HepG2 (cell line): ENCODE measurements at regions not wholly inside any gene's neighbourhood (a gene's known extent, or its start where the extent isn't known, plus 50 kb on each side); places are given as distances from the start of the nearest gene placed in this dataset.

Experiments used
- ATAC-seq: fragments of 200-7000 bp; cut with Tn5 transposase; 3 replicates; pipeline ENCODE4 v1.9.1; 2020; ENCODE audit warnings: mild to moderate bottlenecking, moderate library complexity
- BruUV-seq: library from RNA; stranded (reverse); fragments of 400-500 nt; replicated peaks from 2 replicates; lab custom pipeline; 2021; lab: Mats Ljungman, UMichigan
- CTCF ChIA-PET: fragments of 300-600 bp; formaldehyde crosslinking; extraction: SDS; loops from one replicate; lab custom pipeline; 2021; ENCODE audit warnings: low total read pairs, inconsistent platforms, low intra/inter-chr PET ratio; lab: Yijun Ruan, JAX
- POLR2A ChIA-PET: fragments of 350-600 bp; sonication (Branson Sonifier 250); formaldehyde crosslinking; loops from one replicate; lab custom pipeline; 2020; ENCODE audit warnings: antibody characterized with exemption, inconsistent platforms; lab: Yijun Ruan, JAX
- DNase-seq: peaks from one replicate; pipeline ENCODE4 v3.0.0-alpha.2; 2015; ENCODE audit warnings: low spot score
- FAIRE-seq: peaks from 3 replicates; lab custom pipeline; 2011; peaks lifted over from hg19 to GRCh38; lab: Jason Lieb, UNC
- H2AFZ ChIP-seq: one replicate; pipeline ENCODE4 v1.6.1; 2011; ENCODE audit warnings: low read length, inconsistent platforms
- H3K27ac ChIP-seq: fragments of 300-600 bp; 3 replicates; pipeline ENCODE4 v1.8.0; 2011; ENCODE audit warnings: mixed run types, mild to moderate bottlenecking, mixed read lengths, low read length, inconsistent platforms; ENCODE audit not compliant: insufficient read depth; ENCODE audit errors: extremely low read length
- H3K27me3 ChIP-seq, 2 experiments: fragments of 200-600 bp in 1 of 2; 2 replicates in 1 of 2; 3 replicates in 1 of 2; pipeline versions ENCODE4 v1.6.0 to v1.8.0; 2011; ENCODE audit warnings: low read length in 2 of 2, mild to moderate bottlenecking in 2 of 2, moderate library complexity in 2 of 2, inconsistent platforms in 1 of 2; ENCODE audit not compliant: insufficient read depth in 2 of 2, control insufficient read depth in 1 of 2
- H3K36me3 ChIP-seq, 2 experiments: fragments of 200-600 bp in 1 of 2; replicated peaks in 1 of 2; 2 replicates in 1 of 2; 3 replicates in 1 of 2; pipeline versions ENCODE4 v1.5.1 to v1.8.0; 2011; ENCODE audit warnings: low read length in 2 of 2, inconsistent platforms in 1 of 2; ENCODE audit not compliant: insufficient read depth in 2 of 2, control insufficient read depth in 1 of 2
- H3K4me1 ChIP-seq: 2 replicates; pipeline ENCODE4 v1.5.1; 2012; ENCODE audit warnings: low read length, inconsistent platforms; ENCODE audit not compliant: insufficient read depth
- H3K4me2 ChIP-seq: 2 replicates; pipeline ENCODE4 v1.6.0; 2011; ENCODE audit warnings: low read depth, low read length, inconsistent platforms
- H3K4me3 ChIP-seq, 3 experiments: fragments of 200-600 bp in 1 of 3; sonication (generic), shearing (Covaris generic) in 1 of 3; replicated peaks in 1 of 3; 2 replicates each; pipeline ENCODE4 v1.5.1; 2011 to 2016; ENCODE audit warnings: low read length in 3 of 3, inconsistent platforms in 2 of 3, low read depth in 2 of 3, mild to moderate bottlenecking in 2 of 3, control low read depth in 1 of 3, mixed read lengths in 1 of 3; ENCODE audit not compliant: insufficient read depth in 1 of 3
- H3K79me2 ChIP-seq: one replicate; pipeline ENCODE4 v1.6.1; 2011; ENCODE audit warnings: low read length, inconsistent platforms; ENCODE audit not compliant: insufficient read depth
- H3K9ac ChIP-seq: 2 replicates; pipeline ENCODE4 v1.6.0; 2011; ENCODE audit warnings: mild to moderate bottlenecking, low read depth, low read length, inconsistent platforms; ENCODE audit not compliant: insufficient read depth
- H3K9me3 ChIP-seq: 2 replicates; pipeline ENCODE4 v1.5.1; 2012; ENCODE audit warnings: mild to moderate bottlenecking, low read length
- H4K20me1 ChIP-seq: 2 replicates; pipeline ENCODE4 v1.6.0; 2011; ENCODE audit warnings: inconsistent platforms, mild to moderate bottlenecking, low read length, moderate library complexity; ENCODE audit not compliant: insufficient read depth
- DRAP1 ChIP-seq: IDR thresholded peaks from 2 replicates; pipeline ENCODE4 v1.6.1; 2016; ENCODE audit warnings: missing genetic modification reagents, missing compliant biosample characterization
- FOXC1 ChIP-seq: sonication (generic); formaldehyde crosslinking; IDR thresholded peaks from 2 replicates; pipeline ENCODE4 v1.8.0; 2022; ENCODE audit warnings: mild to moderate bottlenecking, missing genetic modification reagents, borderline replicate concordance
- MATR3 ChIP-seq: sonication (generic); formaldehyde crosslinking; IDR thresholded peaks from 2 replicates; pipeline ENCODE4 v1.4.0; 2020; ENCODE audit warnings: missing genetic modification reagents
- MBD4 ChIP-seq: IDR thresholded peaks from 2 replicates; pipeline ENCODE4 v1.6.1; 2012; ENCODE audit warnings: low read length, inconsistent platforms, borderline replicate concordance
- NFE2L1 ChIP-seq: sonication (generic); formaldehyde crosslinking; IDR thresholded peaks from 2 replicates; pipeline ENCODE4 v1.4.0; 2020; ENCODE audit warnings: missing genetic modification reagents, mild to moderate bottlenecking, borderline replicate concordance
- SALL1 ChIP-seq: sonication (generic); formaldehyde crosslinking; IDR thresholded peaks from 2 replicates; pipeline ENCODE4 v1.8.0; 2022; ENCODE audit warnings: mild to moderate bottlenecking, missing genetic modification reagents
- SMAD3 ChIP-seq: sonication (generic); formaldehyde crosslinking; IDR thresholded peaks from 2 replicates; pipeline ENCODE4 v1.4.0; 2020; ENCODE audit warnings: missing genetic modification reagents
- TRIM24 ChIP-seq: sonication (generic); formaldehyde crosslinking; IDR thresholded peaks from 2 replicates; pipeline ENCODE4 v1.8.0; 2022; ENCODE audit warnings: mild to moderate bottlenecking, missing genetic modification reagents
- ZBTB20 ChIP-seq: sonication (generic); formaldehyde crosslinking; IDR thresholded peaks from 2 replicates; pipeline ENCODE4 v1.8.1; 2023; ENCODE audit warnings: missing genetic modification reagents, low read depth, mild to moderate bottlenecking, borderline replicate concordance
- ZNF207 ChIP-seq: fragments of 450-650 bp; IDR thresholded peaks from 2 replicates; pipeline ENCODE4 v1.6.1; 2016; ENCODE audit warnings: antibody characterized with exemption, borderline replicate concordance
- ZNF446 ChIP-seq: sonication (generic); formaldehyde crosslinking; IDR thresholded peaks from 2 replicates; pipeline ENCODE4 v1.5.0; 2020; ENCODE audit warnings: mild to moderate bottlenecking, missing genetic modification reagents
- WGBS: methylation state at CpG from one replicate; pipeline ENCODE4 v1.1.6; 2017; ENCODE audit warnings: low lambda C conversion rate; 5-methylcytosine and 5-hydroxymethylcytosine counted together
- in situ Hi-C: cut with HindIII; loops from 2 replicates; pipeline ENCODE4 v1.10.0; 2017; ENCODE audit warnings: low pct_unique_long_range_greater_than_20kb; ENCODE audit not compliant: extremely low pct_ligation_motif_present
- intact Hi-C: fragments of 100-400 bp; cut with micrococcal nuclease; formaldehyde crosslinking; loops from one replicate; pipeline ENCODE4 v1.10.0; 2022; ENCODE audit not compliant: unreplicated experiment
- TF ChIP-seq, protein P1 (sequence below): sonication (generic); formaldehyde crosslinking; IDR thresholded peaks from 2 replicates; pipeline ENCODE4 v1.4.0; 2020; ENCODE audit warnings: missing genetic modification reagents, borderline replicate concordance

DNA sequence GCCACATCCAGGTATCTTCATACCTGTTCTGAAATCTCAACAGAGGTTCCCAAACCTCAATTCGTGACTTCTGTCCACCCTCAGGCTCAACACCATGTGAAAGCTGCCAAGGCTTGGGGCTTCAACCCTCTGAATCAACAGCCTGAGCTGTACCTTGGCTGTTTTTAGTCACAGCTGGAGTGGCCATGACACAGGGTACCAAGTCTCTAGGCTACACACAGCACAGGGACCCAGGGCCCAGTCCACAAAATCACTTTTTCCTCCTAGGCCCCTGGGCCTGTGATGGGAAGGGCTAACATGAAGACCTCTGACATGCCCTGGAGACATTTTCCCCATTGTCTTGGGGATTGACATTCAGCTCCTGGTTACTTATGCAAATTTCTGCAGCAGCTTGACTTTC, 464.9 kb downstream of the ELAVL2 start:
- WGBS, result 0% methylated on average over 1 of the region's 1 CpG
- no peak for TF ChIP-seq ZNF207
- no peak for TF ChIP-seq TRIM24
- TF ChIP-seq, protein P1, sequence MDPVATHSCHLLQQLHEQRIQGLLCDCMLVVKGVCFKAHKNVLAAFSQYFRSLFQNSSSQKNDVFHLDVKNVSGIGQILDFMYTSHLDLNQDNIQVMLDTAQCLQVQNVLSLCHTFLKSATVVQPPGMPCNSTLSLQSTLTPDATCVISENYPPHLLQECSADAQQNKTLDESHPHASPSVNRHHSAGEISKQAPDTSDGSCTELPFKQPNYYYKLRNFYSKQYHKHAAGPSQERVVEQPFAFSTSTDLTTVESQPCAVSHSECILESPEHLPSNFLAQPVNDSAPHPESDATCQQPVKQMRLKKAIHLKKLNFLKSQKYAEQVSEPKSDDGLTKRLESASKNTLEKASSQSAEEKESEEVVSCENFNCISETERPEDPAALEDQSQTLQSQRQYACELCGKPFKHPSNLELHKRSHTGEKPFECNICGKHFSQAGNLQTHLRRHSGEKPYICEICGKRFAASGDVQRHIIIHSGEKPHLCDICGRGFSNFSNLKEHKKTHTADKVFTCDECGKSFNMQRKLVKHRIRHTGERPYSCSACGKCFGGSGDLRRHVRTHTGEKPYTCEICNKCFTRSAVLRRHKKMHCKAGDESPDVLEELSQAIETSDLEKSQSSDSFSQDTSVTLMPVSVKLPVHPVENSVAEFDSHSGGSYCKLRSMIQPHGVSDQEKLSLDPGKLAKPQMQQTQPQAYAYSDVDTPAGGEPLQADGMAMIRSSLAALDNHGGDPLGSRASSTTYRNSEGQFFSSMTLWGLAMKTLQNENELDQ, result no peak
- TF ChIP-seq ZBTB20 (CRISPR knock-in tag), result no peak
- no peak for TF ChIP-seq SALL1 (CRISPR knock-in tag)
- TF ChIP-seq FOXC1 (CRISPR knock-in tag), result no peak
- FAIRE-seq (no peak), DNase-seq (no peak), ATAC-seq (no peak)
- no TSS peak for BruUV-seq
- Histone ChIP-seq H3K4me1 (no peaks in the 10 kb centered on the region), H3K27ac (no peak overlapping the region), H3K9ac (no peak overlapping the region), H3K4me2 (no peak overlapping the region), H4K20me1 (no peaks in the 10 kb centered on the region), H3K36me3 (no peaks in the 10 kb centered on the region), H3K27me3 (no peaks in the 10 kb centered on the region), H2AFZ (no peak overlapping the region), H3K79me2 (no peaks in the 10 kb centered on the region), H3K9me3 (peaks cover 78% of the 10 kb centered on the region), H3K4me3 (no peak overlapping the region)
- POLR2A ChIA-PET, result no interaction called here
- intact Hi-C loops, result no loop called here
- in situ Hi-C loops, result no loop called here
- CTCF ChIA-PET, result no interaction called here

- FAIRE-seq, result no peak
- no peak for TF ChIP-seq DRAP1 (CRISPR knock-in tag)
- TF ChIP-seq MATR3 (CRISPR knock-in tag), result no peak
- no peak for TF ChIP-seq NFE2L1 (CRISPR knock-in tag)
- no peak for TF ChIP-seq ZNF446
- TF ChIP-seq MBD4, result no peak
- TF ChIP-seq SMAD3 (CRISPR knock-in tag), result no peak
- Histone ChIP-seq H3K9me3 (peaks cover 92% of the 10 kb centered on the region), H3K36me3 (no peaks in the 10 kb centered on the region), H3K79me2 (no peaks in the 10 kb centered on the region), H3K27ac (no peak overlapping the region), H4K20me1 (no peaks in the 10 kb centered on the region), H3K4me3 (no peak overlapping the region), H2AFZ (no peak overlapping the region), H3K4me1 (no peaks in the 10 kb centered on the region), H3K27me3 (no peaks in the 10 kb centered on the region), H3K9ac (no peak overlapping the region), H3K4me2 (no peak overlapping the region)
- no peak for DNase-seq
- POLR2A ChIA-PET, result no interaction called here
- WGBS, result 33% methylated on average over 1 of the region's 1 CpG
- intact Hi-C loops (no loop called here), in situ Hi-C loops (no loop called here)
- ATAC-seq, result no peak
- BruUV-seq, result no TSS peak
- CTCF ChIA-PET, result no interaction called here
Observed at GRCh38 chr9:23372703-23373102, 453.3 kb downstream of the ELAVL2 start.
